C4-2B (cell line): ENCODE measurements at regions not wholly inside any gene's neighbourhood (a gene's known extent, or its start where the extent isn't known, plus 50 kb on each side); places are given as distances from the start of the nearest gene placed in this dataset.

Source experiments
- ZFX ChIP-seq: fragments of 450-650 bp; IDR thresholded peaks from 2 replicates; pipeline ENCODE4 v1.6.1; 2017
- TF ChIP-seq, protein P1 (sequence below): fragments of 450-650 bp; conservative IDR thresholded peaks from 2 replicates; pipeline ENCODE4 v1.5.1; 2017; ENCODE audit warnings: mild to moderate bottlenecking

DNA sequence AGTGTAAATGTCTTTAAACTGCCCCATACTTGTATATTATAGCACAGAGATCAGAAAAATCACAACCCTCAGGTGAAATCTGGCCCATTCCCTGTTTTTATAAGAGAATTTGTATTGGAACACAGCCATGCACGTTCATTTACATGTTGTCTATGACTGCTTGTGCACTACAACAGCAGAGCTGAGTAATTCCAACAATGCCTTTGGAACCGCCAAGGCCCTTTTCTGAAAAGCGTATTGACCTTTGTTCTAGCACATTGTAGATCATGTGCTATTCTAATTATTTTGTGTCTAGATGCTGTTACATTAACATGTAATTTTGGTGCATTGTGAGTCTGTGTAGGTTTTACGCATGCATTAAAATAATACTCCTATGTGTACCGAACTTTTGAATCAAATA is 339.6 kb downstream of the CHRM3 start:
- TF ChIP-seq, protein P1, sequence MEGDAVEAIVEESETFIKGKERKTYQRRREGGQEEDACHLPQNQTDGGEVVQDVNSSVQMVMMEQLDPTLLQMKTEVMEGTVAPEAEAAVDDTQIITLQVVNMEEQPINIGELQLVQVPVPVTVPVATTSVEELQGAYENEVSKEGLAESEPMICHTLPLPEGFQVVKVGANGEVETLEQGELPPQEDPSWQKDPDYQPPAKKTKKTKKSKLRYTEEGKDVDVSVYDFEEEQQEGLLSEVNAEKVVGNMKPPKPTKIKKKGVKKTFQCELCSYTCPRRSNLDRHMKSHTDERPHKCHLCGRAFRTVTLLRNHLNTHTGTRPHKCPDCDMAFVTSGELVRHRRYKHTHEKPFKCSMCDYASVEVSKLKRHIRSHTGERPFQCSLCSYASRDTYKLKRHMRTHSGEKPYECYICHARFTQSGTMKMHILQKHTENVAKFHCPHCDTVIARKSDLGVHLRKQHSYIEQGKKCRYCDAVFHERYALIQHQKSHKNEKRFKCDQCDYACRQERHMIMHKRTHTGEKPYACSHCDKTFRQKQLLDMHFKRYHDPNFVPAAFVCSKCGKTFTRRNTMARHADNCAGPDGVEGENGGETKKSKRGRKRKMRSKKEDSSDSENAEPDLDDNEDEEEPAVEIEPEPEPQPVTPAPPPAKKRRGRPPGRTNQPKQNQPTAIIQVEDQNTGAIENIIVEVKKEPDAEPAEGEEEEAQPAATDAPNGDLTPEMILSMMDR: no peak
- no peak for TF ChIP-seq ZFX
